GM23248 (cell line): ENCODE measurements at regions not wholly inside any gene's neighbourhood (a gene's known extent, or its start where the extent isn't known, plus 50 kb on each side); places are given as distances from the start of the nearest gene placed in this dataset.

Source experiments
- EZH2 ChIP-seq: fragments of 200-600 bp; sonication (generic); IDR thresholded peaks from 2 replicates; pipeline ENCODE4 v1.6.1; 2018; ENCODE audit warnings: antibody characterized with exemption, mild to moderate bottlenecking; ENCODE audit not compliant: insufficient read depth, poor library complexity, severe bottlenecking
- EZH2phosphoT487 ChIP-seq: fragments of 200-600 bp; sonication (generic); IDR thresholded peaks from 2 replicates; pipeline ENCODE4 v1.6.1; 2018; ENCODE audit warnings: antibody characterized with exemption, moderate library complexity, mild to moderate bottlenecking, low read depth; ENCODE audit not compliant: insufficient read depth

DNA sequence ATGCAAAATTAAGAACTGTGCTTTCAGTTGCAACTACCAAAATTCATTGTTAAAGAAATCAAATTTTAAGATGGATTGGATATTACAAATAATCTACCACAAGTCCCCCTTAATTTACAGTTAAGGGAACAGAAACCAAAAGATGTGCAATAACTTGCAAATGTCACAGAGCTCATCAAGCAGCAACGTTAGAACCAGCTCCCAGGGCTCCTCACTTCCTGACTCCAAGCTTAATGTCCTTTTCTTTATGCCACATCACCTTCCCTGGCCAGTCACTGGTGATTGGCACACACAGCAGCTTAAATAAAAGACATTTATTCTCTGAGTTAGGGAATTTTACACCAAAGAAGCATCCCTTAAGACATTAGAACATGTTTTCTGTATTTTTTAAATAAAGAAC, 159.7 kb downstream of the RSL24D1 start:
- TF ChIP-seq EZH2 = no peak
- TF ChIP-seq EZH2phosphoT487 = no peak
